Esophagus muscularis mucosa (tissue), 4 donors: ENCODE measurements at regions not wholly inside any gene's neighbourhood (a gene's known extent, or its start where the extent isn't known, plus 50 kb on each side); places are given as distances from the start of the nearest gene placed in this dataset.

Experiments
- DNase-seq: peaks from one replicate; pipeline ENCODE4 v3.0.0-alpha.2; 2017; ENCODE audit errors: extremely low spot score
- H3K27ac ChIP-seq, 4 donors: fragments of 200-600 bp; sonication (generic); replicated peaks in 1 of 4; 1 replicate in 3 of 4; 2 replicates in 1 of 4; pipeline ENCODE4 v1.5.1; 2016 to 2019; ENCODE audit warnings: mild to moderate bottlenecking in 1 of 4
- H3K27me3 ChIP-seq, 4 donors: fragments of 200-600 bp; sonication (generic); one replicate each; pipeline versions ENCODE4 v1.5.1 to v1.6.0; 2016 to 2019
- H3K36me3 ChIP-seq, 4 donors: fragments of 200-600 bp; sonication (generic); one replicate each; pipeline ENCODE4 v1.5.1; 2016 to 2019
- H3K4me1 ChIP-seq, 4 donors: fragments of 200-600 bp; sonication (generic); one replicate each; pipeline ENCODE4 v1.5.1; 2016 to 2019
- H3K4me3 ChIP-seq, 4 donors: fragments of 200-600 bp; sonication (generic); 1 replicate in 2 of 4; 2 replicates in 2 of 4; pipeline ENCODE4 v1.5.1; 2016 to 2019; ENCODE audit warnings: mild to moderate bottlenecking in 4 of 4, moderate library complexity in 1 of 4
- H3K9me3 ChIP-seq, 4 donors: fragments of 200-600 bp; sonication (generic); 1 replicate in 3 of 4; 2 replicates in 1 of 4; pipeline ENCODE4 v1.5.1; 2016 to 2019
- EP300 ChIP-seq: sonication (generic); formaldehyde crosslinking; IDR thresholded peaks from one replicate; pipeline ENCODE4 v1.6.1; 2017; ENCODE audit warnings: antibody characterized with exemption
- POLR2A ChIP-seq: fragments of 450-650 bp; IDR thresholded peaks from one replicate; pipeline ENCODE4 v1.6.1; 2017; ENCODE audit warnings: antibody characterized with exemption, moderate library complexity, mild to moderate bottlenecking, low read depth
- POLR2AphosphoS5 ChIP-seq, 2 donors: sonication (generic); formaldehyde crosslinking; IDR thresholded peaks; one replicate each; pipeline ENCODE4 v1.6.1; 2017; ENCODE audit warnings: antibody characterized with exemption in 2 of 2
- WGBS: methylation state at CpG from one replicate; pipeline ENCODE4 v1.1.5; 2018; 5-methylcytosine and 5-hydroxymethylcytosine counted together
- intact Hi-C: fragments of 100-400 bp; cut with DNase I; formaldehyde crosslinking; loops from one replicate; pipeline ENCODE4 v1.15.1; 2023
- TF ChIP-seq, protein P1 (sequence below), 3 experiments: fragments of 200-600 bp in 2 of 3; fragments of 450-650 bp in 1 of 3; sonication (generic) in 2 of 3; IDR thresholded peaks; one replicate each; pipeline ENCODE4 v1.5.1; 2017 to 2019; ENCODE audit warnings: antibody characterized with exemption in 3 of 3, mild to moderate bottlenecking in 2 of 3, moderate library complexity in 1 of 3

DNA sequence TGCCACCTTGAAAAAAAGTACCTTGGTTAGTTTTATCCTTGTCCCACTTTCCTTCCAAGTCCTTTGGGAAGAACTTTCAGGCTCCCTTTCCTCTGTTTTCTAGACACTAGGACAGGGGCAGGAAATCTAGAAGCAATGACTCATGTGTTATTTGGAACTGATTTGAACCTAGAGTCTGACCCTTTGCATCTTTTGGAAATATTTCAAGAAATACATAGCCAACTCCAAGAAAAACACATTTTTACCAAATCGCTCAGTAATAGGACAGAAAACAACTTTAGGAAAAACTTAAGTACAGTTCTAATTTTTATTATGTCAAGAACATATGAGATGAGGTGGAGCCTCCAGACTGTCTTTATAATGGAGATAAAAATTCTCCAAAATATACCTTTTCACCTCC is 292.4 kb downstream of the PTBP2 start:
- Histone ChIP-seq H3K9me3 (no peaks in the 10 kb centered on the region), H3K27ac (no peak overlapping the region), H3K36me3 (no peaks in the 10 kb centered on the region), H3K4me3 (no peak overlapping the region), H3K4me1 (no peaks in the 10 kb centered on the region), H3K27me3 (no peaks in the 10 kb centered on the region)
- TF ChIP-seq POLR2AphosphoS5 (IDR thresholded peaks at IDR 0.05) (no peak), EP300 (no peak), POLR2A (no peak)
- TF ChIP-seq, protein P1, sequence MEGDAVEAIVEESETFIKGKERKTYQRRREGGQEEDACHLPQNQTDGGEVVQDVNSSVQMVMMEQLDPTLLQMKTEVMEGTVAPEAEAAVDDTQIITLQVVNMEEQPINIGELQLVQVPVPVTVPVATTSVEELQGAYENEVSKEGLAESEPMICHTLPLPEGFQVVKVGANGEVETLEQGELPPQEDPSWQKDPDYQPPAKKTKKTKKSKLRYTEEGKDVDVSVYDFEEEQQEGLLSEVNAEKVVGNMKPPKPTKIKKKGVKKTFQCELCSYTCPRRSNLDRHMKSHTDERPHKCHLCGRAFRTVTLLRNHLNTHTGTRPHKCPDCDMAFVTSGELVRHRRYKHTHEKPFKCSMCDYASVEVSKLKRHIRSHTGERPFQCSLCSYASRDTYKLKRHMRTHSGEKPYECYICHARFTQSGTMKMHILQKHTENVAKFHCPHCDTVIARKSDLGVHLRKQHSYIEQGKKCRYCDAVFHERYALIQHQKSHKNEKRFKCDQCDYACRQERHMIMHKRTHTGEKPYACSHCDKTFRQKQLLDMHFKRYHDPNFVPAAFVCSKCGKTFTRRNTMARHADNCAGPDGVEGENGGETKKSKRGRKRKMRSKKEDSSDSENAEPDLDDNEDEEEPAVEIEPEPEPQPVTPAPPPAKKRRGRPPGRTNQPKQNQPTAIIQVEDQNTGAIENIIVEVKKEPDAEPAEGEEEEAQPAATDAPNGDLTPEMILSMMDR (IDR thresholded peaks at IDR 0.05) = no peak
- 46% methylated on average over 1 of the region's 1 CpG for WGBS
- DNase-seq = no peak
- intact Hi-C loops = no loop called here

DNA sequence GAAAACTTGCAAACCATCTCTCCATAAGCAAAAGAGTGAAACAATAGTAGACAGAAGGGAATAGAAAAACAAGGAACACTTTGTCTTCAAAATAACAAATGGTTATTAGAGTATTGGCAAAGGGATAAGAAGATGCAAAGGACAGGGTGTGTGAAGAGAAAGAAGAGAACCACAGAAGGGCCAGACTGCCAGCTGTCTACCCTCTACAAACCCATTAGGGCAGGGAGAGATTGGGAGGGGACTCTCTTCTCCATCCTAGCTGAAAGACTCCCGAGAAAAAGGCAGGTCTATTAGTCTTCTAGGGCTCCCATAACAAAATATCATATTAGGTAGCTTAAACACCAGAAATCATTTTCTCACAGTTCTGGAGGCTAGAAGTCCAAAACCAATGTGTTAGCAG is 292.8 kb downstream of the PTBP2 start:
- no peak overlapping the region for H3K27ac ChIP-seq
- intact Hi-C loops = no loop called here
- H3K4me3 ChIP-seq = no peak overlapping the region
- DNase-seq = no peak
- H3K9me3 ChIP-seq = no peaks in the 10 kb centered on the region
- H3K4me1 ChIP-seq = no peaks in the 10 kb centered on the region
- TF ChIP-seq, protein P1 (IDR thresholded peaks at IDR 0.05) = no peak
- TF ChIP-seq POLR2A = no peak
- TF ChIP-seq EP300 = no peak
- no peak for TF ChIP-seq POLR2AphosphoS5 (IDR thresholded peaks at IDR 0.05)
- no peaks in the 10 kb centered on the region for H3K27me3 ChIP-seq
- H3K36me3 ChIP-seq = no peaks in the 10 kb centered on the region
- 90% methylated on average over 1 of the region's 1 CpG for whole genome bisulfite sequencing

DNA sequence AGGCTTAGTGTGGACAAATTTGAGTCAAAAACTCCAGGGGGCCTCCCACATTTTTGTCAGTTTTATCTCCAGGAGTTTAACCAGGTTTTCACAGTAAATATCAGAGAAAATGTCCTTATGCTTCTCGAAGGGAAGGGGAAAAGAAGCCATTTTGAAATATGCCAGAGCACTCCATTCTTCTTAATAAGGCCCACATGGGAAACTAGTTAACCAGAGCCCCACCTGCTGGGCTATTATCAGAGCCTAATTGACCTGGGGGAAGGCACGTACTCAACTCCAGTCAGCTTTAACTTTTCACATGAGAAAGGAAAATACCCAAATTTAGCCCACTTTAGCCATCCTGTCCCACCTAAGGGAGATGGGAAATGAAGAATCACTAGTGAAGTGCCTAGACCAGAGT is 296.3 kb downstream of the PTBP2 start:
- no peak for DNase-seq
- TF ChIP-seq EP300 (no peak), POLR2AphosphoS5 (IDR thresholded peaks at IDR 0.05) (no peak), POLR2A (no peak)
- TF ChIP-seq, protein P1 (IDR thresholded peaks at IDR 0.05) = no peak
- Histone ChIP-seq H3K36me3 (no peaks in the 10 kb centered on the region), H3K4me1 (no peaks in the 10 kb centered on the region), H3K27ac (no peak overlapping the region), H3K4me3 (no peak overlapping the region), H3K27me3 (no peaks in the 10 kb centered on the region), H3K9me3 (no peaks in the 10 kb centered on the region)
- 85% methylated on average over 2 of the region's 2 CpGs for WGBS
- intact Hi-C loops = no loop called here
